ENCODE measurements at regions not wholly inside any gene's neighbourhood (a gene's known extent, or its start where the extent isn't known, plus 50 kb on each side); places are given as distances from the start of the nearest gene placed in this dataset.

DNA sequence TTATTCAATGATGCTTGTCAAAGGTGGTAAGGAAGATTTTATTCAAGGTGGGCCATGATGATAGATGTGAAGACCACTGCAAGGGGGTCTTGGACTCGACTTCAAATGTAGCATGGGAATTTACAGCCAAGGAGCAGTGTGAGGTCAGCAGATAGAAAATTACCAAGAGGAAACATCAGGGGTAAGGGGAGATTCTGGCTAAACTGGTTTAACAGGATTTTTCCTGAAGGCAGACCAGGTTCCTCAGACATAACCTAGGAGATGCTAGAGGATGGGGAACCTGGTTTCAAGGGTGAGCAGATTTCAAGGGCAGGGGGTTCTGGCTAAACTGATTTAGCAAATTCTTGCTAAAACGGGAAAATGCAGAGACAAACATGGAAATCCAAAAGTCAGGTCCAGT lies 464.9 kb downstream of the TAFA4 start:
- DNase-seq (ENCODE audit: low read depth in 3 of 3) = no peak

DNA sequence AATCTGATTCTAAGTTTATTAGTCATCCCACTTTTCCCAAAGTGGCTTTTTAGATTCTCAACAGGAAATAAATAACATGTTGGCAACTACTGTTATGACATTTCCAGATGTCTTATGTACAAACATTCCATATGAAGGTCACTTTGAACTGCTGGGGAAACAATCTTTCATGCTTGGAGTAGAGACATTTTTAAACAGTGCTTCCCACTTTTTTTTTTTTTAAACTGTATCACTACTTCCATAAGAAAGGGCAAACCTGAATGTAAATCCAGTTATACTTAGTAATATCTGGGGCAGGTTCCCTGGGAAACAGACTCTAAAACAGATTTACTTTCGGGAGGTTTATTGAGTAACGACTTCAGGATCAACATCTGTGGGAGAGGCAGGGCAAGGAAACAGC lies 473.8 kb downstream of the TAFA4 start:
- DNase-seq (ENCODE audit: low read depth in 3 of 3) = no peak

DNA sequence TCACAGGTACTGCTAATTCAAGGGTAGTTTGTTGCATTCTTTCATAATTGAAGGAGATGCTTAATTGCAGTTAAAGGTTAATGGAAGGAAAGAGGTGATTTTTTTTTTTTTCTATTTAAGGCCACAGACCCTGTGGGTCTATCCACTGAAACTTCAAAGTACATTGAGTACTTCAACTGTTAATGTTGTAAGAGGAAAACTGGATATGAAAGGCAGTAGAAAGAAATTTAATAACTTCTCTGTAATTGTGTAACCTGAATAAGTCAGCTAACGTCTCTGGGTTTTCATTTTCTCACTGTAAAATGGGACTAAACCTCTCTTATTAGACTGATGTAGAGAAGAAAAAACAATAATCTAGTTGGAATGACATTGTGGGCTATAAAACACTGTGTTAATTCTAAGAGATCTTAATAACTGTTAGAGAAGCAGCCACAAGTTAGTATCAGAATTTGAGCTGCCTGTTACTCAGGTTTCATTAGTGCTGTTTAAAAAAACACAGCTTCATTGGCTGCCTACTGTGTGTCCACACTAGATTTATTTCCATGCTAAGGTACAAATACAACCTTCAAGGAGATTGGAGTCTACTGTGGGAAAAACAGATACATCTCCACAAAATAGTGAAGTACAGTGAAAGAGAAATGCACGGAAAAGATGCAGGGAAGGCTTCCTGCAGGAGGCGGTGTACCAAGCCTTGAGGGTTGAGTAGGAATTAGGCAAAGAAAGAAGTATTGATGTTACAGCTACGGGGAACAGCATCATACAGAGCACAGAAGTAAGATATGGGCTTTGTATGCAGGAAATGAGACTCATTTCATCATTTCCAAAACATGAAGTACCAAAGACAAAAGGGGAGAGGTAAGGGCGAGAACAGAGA lies 483.6 kb downstream of the TAFA4 start:
- no peak for DNase-seq (ENCODE audit: low read depth in 3 of 3)

DNA sequence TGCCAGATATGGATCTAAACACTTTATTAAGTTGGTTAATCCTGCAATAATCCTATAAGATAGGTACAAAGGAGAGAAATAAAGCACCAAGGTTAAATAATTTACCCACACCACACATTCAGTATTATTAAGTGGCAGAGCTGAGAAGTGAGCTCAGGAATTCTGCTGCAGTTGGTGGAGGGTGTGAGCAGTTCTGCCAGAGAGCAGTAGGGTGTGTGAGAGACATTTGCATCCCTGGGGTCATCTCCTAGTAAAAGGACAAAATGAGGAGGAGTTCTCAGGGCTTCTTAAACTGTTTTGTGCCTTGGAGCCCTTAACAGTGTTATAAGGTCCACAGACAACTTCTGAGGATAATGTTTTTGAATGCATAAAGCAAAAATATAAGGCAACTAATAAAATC lies 484.5 kb downstream of the TAFA4 start:
- no peak for DNase-seq (ENCODE audit: low read depth in 3 of 3)

DNA sequence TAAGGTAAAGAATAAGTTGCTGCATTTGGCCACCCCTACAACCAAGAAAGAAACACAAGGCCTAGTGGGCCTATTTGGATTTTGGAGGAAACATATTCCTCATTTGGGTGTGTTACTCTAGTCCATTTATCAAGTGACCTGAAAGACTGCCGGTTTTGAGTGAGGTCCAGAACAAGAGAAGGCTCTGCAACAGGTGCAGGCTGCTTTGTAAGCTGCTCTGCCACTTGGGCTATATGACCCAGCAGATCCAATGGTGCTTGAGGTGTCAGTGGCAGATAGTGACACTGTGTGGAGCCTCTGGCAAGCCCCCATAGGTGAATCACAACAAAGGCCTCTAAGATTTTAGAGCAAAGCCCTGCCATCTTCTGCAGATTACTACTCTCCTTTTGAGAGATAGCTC lies 491.3 kb downstream of the TAFA4 start:
- DNase-seq (ENCODE audit: low read depth in 3 of 3) = no peak

DNA sequence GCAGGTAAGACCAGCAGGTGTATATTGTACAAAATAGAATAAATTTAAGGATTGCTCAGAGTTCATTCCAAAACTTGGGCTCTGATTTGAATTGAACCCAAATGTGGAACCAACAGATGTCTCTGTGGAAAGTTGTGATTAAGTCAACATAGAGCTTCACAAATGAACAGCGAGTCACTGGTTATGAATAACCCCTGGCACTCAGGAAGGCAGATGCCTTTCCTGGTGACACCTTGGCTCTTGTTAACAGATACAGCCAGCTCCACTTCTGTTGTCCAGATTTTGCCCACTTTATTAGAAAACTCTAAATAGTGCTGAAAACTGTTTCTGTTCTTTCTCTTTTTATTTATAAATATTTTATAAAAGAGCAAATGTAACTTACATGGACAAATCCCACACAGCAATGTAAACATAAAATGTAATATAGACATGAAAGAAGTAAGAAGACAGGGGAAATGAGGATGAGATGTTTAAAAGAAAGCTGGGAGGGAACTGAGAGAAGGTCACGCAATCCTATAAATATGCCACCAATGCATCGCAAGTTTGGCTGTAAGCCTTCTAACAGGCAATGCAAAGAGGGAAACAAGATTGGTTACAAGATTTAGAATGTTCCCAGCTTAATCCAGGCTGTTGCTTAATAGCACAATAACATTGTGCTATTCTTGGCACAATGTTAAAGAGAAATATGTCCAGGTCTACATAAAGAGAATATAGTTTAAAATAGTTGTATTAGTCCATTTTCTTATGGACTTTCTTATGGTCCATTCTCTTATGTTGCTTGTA lies 495.5 kb downstream of the TAFA4 start:
- DNase-seq (ENCODE audit: low read depth in 3 of 3) = no peak

DNA sequence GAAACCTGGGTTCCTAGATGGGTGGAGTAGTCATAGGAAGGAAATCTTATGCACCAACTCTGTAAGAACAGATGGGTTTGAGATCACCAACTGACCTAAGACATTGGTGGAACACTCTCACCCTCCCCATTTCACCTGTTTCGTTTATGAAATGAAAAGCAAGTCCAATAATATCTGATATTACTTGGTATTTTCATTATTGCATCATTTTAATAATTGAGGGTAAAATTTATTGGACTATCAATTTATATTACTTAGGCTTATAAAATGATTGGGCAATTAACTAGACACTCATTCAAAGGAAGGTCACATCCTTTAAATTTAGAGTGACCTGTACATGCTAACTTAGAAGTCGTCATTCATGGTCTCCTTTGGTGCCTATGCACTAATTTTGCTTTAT lies 503.9 kb downstream of the TAFA4 start:
- no peak for DNase-seq (ENCODE audit: low read depth in 3 of 3)

DNA sequence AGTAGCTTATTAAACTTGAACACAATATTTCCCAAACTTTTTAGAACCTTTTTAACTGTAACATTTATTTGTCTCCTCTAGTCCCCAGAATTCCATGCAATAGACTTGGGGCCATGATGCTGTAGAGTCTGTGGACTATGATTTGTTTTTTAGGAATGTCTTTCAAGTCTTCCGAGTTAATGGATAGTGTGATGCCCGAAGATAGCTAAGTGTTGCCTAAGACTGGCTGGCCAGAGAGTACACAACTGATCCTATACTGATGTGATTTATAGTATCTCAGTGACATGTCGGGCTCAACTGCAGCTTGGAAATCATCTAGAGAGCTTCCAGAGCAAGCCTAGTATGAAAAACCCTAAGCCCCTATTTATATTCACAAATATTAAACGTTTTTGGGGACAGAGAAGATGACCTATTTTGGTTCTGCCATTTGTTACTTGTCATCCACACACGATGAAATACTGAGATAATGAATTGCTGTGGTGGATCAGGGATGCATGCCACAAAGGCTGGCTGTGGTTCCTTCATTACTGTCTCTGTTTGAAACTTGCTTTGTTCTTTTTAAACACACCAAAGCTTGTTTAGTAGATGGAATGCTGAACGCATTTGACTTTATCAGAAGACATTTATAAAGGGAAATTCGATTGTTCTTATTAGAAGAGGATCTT lies 507.4 kb downstream of the TAFA4 start:
- no peak for DNase-seq (ENCODE audit: low read depth in 3 of 3)

DNA sequence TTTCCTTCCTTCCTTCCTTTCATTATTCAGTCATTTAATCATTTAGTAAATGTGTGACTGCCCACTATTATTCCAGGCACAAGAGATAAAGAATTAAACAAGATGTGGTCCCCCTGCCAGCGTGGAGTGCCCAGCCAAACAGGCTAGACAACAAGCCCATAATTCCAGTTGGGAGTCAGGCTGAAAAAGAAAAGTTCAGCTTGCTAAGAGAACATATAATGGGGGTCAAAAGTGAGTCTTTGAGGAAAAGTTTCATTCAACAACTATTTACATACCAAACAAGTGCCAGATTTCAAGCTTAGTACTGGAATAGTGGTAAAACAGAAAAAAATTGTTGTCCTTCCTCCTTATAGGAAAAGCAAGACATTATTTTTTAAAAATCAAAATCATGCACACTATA lies 523.7 kb downstream of the TAFA4 start:
- no peak for DNase-seq (ENCODE audit: low read depth in 3 of 3)

DNA sequence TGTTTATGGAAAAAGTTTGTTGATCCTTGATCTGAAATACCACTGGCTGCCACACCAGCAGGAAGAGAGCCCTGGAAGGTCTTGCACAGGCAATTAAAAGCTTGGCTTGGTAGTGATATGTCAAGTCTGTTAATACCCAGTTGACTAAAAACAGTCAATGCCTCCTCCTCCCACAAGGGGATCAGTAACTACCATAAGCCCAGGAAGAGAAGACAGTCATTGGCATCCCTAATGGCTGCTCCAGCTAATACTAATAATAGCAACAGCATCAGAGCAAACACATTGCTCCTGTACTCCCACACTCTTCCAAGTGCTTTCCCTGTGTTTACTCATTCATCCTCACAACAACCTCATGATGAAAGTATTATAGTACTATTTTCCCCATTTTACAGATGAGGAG lies 528.6 kb downstream of the TAFA4 start:
- no peak for DNase-seq (ENCODE audit: low read depth in 3 of 3)

DNA sequence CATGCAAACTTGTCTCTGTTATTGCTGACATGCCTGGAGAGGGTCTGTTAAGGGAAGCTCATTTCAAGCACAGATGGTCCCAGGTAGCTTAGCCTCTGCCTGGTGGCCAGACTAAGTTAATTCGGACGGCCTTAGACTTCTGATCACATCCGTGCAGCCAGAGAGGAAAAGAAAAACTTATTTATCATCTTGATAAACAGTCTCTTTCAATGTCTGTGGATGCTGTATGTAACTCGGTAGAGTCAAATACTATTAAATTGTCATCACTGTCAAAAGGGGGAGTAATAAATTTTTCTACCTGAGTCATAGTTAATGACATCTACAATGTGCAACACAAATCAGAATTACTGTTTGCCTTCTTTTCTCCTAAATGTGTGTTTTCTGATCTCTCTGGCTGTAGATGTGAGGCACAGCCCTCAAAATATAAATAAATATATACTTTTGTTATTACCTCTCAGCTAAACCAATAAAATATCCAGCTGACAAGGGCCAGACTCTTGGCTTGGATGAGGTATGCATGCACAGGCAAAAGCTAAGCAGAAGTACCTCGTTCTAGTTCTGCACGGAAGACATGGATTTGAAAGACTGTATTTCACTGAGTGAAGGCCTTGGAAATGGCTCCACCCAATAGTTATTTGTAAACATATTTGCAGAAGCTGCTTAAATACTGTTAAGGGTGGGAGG lies 530.0 kb downstream of the TAFA4 start:
- DNase-seq (ENCODE audit: low read depth in 3 of 3) = no peak

DNA sequence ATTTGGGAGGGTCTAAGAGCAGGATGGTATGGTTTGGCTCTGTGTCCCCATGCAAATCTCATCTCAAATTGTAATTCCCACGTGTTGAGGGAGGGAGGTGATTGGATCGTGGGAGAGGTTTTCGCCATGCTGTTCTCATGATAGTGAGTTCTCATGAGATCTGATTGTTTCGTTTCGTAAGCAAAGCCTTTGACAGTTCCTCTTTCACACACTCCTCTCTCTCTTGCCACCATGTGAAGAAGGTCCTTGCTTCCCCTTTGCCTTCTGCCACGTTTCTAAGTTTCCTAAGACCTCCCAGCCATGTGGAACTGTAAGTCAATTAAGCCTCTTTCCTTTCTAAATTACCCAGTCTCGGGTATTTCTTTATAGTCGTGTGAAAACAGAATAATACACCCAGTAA lies 553.7 kb downstream of the TAFA4 start:
- DNase-seq (ENCODE audit: low read depth in 3 of 3) = no peak

DNA sequence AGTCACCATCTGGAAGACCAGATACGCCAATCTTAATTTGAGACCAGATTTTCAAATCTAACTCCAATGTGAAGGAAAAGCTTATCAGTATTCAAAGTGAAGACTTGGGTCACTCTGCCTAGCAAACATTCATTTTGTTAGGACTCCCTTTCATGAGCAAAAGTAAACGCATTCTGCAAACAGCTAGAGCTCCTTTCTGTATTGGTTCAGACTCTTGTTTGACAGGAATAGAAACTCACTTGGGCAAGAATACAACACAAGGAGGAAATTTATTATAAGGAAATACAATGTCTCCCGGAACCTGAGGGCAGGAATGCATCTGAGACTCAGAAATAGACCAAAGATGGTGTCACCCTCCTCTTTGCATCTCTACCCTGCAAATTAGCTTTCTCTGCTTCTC lies 558.6 kb downstream of the TAFA4 start:
- no peak for DNase-seq (ENCODE audit: low read depth in 3 of 3)

DNA sequence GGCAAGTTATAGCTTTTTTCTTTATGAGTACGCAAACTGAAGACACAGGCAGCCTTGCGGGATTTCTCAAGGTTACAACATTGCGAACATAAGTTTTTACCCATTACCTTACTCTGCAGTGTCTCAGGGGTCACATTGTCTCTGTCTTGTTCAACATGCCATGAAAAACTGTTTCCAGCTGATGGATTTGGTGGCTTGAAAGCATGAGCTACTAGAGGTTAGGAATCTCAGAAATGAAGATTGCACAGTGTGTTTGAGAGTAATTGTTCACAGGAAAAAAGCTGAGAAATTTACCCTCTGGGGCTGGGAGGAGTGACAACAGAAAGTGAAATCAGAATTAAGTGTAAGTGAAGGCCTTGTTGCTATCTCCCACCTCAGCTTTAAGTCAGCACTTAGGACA lies 568.6 kb downstream of the TAFA4 start:
- DNase-seq (ENCODE audit: low read depth in 3 of 3) = no peak

DNA sequence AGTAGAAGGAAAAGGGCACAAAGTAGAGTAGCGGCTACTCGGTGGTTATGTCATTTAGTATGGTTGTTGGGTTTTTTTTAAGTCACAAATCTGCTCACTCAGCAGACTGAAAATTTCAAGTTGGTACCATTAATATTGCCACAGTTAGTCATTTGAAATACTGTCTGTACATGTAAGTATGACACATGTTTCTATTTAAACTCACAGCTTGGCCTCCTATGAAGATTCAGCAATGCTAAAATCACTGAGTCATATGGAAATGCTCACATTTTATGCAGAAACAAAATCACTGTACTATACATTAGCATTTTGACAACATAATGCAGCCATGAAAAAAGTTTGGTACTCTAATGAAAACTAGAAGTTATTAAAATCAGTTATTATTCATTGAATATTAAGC lies 571.9 kb downstream of the TAFA4 start:
- DNase-seq (ENCODE audit: low read depth in 3 of 3) = no peak

DNA sequence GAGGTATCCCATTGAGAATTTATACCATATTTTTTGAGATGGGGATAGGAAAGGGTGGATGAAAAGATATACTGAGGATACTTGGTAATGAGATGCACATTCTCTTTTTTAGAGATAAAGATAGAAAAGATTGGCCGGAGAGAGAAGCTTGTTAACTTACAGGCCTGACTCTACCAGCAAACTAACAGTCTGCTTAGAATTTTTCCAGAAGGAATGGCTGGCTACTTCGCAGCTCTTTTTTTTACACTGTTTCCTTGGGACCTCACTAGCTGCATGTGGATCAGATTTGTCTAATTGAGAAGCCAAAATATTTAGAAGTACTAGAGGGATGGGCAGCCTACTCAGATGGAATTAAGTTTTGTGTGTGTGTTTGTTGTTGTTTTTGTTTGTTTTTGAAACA lies 586.6 kb downstream of the TAFA4 start:
- DNase-seq (ENCODE audit: low read depth in 3 of 3) = no peak

DNA sequence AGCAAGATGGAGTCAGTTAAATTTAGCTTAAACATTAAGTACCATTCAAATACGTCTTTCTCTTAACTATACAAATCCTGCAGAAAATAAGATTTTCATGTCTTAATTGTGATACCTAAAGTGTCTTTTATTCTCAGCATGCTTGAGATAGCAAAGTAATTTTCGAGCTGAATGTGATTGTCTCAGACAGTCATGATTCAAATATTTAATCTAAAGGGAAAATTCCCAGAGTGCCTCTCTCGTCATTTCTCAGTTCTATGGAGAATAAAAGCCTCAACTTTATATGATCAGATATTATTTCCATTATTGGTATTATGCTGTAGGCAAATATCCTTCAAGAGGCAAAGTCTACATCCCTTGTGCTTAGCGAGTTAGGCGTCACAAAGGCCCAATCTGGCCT lies 589.9 kb downstream of the TAFA4 start:
- DNase-seq (ENCODE audit: low read depth in 3 of 3) = no peak

DNA sequence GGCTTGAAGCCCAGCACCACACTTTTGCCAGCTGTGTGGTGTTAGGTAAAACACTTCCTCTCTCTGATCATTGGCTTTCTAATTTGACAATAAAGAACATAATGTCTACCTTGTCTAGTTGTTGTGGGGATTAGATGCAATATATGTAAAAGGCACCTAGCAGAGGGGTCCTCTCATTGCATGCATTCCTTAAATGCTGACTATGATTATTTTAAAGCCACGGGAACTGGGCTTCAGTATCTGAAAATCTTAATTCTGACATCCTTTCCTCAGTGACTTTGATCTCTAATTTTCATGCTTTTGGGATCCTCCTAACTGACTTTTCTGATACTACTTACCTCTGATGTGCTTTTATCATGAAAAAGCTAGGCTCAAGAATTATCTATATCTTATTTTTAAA lies 596.3 kb downstream of the TAFA4 start:
- DNase-seq (ENCODE audit: low read depth in 3 of 3) = no peak

DNA sequence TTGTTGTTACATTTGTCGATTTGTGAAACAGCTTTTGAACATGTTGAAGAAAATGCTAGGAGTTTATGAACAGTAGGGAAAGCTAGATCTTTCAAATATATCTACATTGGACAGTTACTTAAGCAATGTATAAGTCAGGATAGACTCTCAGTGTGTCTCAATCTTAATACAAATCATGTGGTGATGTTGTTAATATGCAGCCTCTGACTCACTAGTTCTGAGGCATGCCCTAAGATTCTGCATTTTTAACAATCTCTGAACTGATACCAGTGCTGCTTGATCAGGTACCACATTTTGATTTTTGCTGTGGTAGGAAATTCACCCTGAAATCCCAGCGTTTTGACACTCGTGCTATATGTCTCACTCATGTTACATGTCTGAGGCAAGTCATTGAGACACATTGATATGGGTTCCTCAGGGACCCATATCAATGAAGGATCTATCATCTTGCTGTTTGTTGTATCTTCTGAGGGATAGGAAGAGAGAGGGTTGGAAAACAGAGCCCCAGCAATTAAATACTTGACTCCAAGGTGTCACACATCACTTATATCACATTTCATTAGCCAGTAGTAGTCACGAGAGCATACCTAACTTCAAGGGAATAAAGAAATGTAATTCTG lies 597.9 kb downstream of the TAFA4 start:
- no peak for DNase-seq (ENCODE audit: low read depth in 3 of 3)

DNA sequence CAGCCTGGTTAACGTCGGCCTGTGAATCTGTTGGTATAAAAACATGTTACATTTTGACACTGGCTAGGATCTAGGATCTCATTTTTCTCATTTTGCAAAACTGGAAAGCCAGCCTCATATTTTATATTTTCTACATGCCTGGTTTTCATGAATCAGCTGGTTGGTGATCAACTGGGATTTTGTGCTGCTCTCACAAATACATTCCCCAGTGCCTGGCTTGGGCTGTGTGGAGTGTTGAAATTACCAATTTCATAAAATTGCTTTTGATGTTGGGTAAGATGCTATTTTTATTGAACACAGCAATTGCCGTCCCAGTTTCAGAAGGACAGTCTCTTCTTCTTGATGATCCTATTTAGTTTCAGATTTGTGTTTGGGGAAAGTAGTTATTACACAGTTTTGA lies 604.3 kb downstream of the TAFA4 start:
- no peak for DNase-seq (ENCODE audit: low read depth in 3 of 3)

DNA sequence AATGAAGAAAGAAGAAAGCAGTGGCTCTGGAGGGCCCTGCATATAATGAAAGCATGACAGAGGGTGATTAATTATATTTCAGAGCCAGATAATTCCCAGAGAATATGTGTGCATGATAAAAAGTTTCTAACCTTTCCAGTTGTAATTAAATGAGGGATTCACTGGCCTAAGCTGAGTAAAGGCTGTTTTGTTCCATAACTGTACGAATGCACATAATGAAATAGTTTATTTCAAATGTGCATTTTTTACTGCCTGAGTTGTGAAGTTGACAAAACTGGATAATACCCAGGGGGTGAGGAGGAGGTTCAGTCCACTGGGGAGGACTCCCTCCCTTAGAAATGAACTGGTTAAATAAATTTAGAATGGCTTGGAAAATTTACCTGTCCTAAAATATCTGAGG lies 616.4 kb downstream of the TAFA4 start:
- no peak for DNase-seq (ENCODE audit: low read depth in 3 of 3)

DNA sequence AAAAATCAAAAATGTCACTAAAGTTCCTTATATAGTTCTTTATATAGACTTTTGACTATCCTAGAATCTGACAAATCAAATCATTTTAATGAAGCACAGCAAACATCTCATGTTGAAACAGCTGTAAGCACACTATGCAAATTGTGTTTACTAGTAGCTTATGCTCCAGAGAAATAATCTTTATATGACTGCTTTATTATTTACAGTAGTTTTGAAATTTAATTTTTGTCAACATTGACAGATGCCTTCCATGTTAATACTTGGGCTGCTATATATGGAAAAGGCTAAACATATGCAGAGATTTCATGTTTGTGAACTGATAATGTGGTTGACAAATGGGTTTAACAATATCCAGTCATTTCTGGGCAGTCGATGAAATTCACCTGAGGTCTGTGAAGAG lies 616.8 kb downstream of the TAFA4 start:
- no peak for DNase-seq (ENCODE audit: low read depth in 3 of 3)
